ENCODE measurements at regions not wholly inside any gene's neighbourhood (a gene's known extent, or its start where the extent isn't known, plus 50 kb on each side); places are given as distances from the start of the nearest gene placed in this dataset.

GRCh38 chr3:163773136-163773535, 1305.2 kb downstream of the SI start:
- Histone ChIP-seq H4K20me1 (replicated peaks; ENCODE audit: control insufficient read depth, insufficient read depth, low read length) (no peaks in the 10 kb centered on the region), H3K9me3 (replicated peaks; ENCODE audit: control insufficient read depth, insufficient read depth, low read depth, low read length) (no peaks in the 10 kb centered on the region; the same call in 1 of the 2 replicates), H3K4me2 (ENCODE audit: insufficient read depth, low read length) (no peak overlapping the region), H3K9ac (ENCODE audit: insufficient read depth in 1 of 2, low read depth in 2 of 2, low read length in 2 of 2) (no peak overlapping the region), H3K27me3 (ENCODE audit: control insufficient read depth in 2 of 2, insufficient read depth in 2 of 2, low read length in 2 of 2) (no peaks in the 10 kb centered on the region), H3K4me3 (no peak overlapping the region), H3K9me1 (ENCODE audit: control insufficient read depth, insufficient read depth, low read length) (no peaks in the 10 kb centered on the region), H2AFZ (ENCODE audit: low read depth, low read length) (no peak overlapping the region), H3K27ac (ENCODE audit: extremely low read depth, low read depth, low read length) (no peak overlapping the region), H3K79me2 (ENCODE audit: control insufficient read depth, insufficient read depth, low read length) (no peaks in the 10 kb centered on the region), H3K36me3 (ENCODE audit: control insufficient read depth, insufficient read depth, low read length) (no peaks in the 10 kb centered on the region), H3K4me1 (replicated peaks in 1 of 2; ENCODE audit: control insufficient read depth in 2 of 2, insufficient read depth in 2 of 2, low read length in 2 of 2) (no peaks in the 10 kb centered on the region)
- intact Hi-C loops (cut with micrococcal nuclease) (no loop called here), in situ Hi-C loops (cut with MboI) (no loop called here)
- POLR2A ChIA-PET, result no interaction called here
- BruUV-seq (replicated peaks), result no TSS peak
- no peak for FAIRE-seq
- DNase-seq (ENCODE audit: extremely low read depth in 1 of 4, low spot score in 3 of 4), result no peak
- ATAC-seq, result no peak
- CTCF ChIA-PET (ENCODE audit: low intra/inter-chr PET ratio), result no interaction called here
- TF ChIP-seq RUNX1 (IDR thresholded peaks at IDR 0.05; ENCODE audit: low read depth) (no peak), ARID3B (CRISPR knock-in tag; IDR thresholded peaks at IDR 0.05; ENCODE audit: borderline replicate concordance) (no peak), FOXA3 (CRISPR knock-in tag; conservative IDR thresholded peaks at IDR 0.05 in 1 of 2, IDR thresholded peaks at IDR 0.05 in 1 of 2) (no peak), NFE2L1 (tag; IDR thresholded peaks at IDR 0.05; ENCODE audit: borderline replicate concordance, low read depth) (no peak), ZNF408 (CRISPR knock-in tag; IDR thresholded peaks at IDR 0.05; ENCODE audit: low read depth) (no peak), KLF16 (IDR thresholded peaks at IDR 0.05) (no peak), ZSCAN32 (CRISPR knock-in tag; IDR thresholded peaks at IDR 0.05) (no peak), MBD2 (IDR thresholded peaks at IDR 0.05; ENCODE audit: borderline replicate concordance, low read depth) (no peak), ZFP36 (IDR thresholded peaks at IDR 0.05; ENCODE audit: low read depth, low read length, partially characterized antibody) (no peak), ZNF445 (CRISPR knock-in tag; IDR thresholded peaks at IDR 0.05; ENCODE audit: low read depth) (no peak), CBX5 (IDR thresholded peaks at IDR 0.05; ENCODE audit: borderline replicate concordance, low read depth) (no peak), NR0B1 (IDR thresholded peaks at IDR 0.05; ENCODE audit: partially characterized antibody) (no peak), SAFB (IDR thresholded peaks at IDR 0.05; ENCODE audit: borderline replicate concordance, low read depth, low read length) (no peak), FIP1L1 (IDR thresholded peaks at IDR 0.05; ENCODE audit: low read depth, low read length, poor library complexity, severe bottlenecking) (no peak)
- TF ChIP-seq, protein P1, sequence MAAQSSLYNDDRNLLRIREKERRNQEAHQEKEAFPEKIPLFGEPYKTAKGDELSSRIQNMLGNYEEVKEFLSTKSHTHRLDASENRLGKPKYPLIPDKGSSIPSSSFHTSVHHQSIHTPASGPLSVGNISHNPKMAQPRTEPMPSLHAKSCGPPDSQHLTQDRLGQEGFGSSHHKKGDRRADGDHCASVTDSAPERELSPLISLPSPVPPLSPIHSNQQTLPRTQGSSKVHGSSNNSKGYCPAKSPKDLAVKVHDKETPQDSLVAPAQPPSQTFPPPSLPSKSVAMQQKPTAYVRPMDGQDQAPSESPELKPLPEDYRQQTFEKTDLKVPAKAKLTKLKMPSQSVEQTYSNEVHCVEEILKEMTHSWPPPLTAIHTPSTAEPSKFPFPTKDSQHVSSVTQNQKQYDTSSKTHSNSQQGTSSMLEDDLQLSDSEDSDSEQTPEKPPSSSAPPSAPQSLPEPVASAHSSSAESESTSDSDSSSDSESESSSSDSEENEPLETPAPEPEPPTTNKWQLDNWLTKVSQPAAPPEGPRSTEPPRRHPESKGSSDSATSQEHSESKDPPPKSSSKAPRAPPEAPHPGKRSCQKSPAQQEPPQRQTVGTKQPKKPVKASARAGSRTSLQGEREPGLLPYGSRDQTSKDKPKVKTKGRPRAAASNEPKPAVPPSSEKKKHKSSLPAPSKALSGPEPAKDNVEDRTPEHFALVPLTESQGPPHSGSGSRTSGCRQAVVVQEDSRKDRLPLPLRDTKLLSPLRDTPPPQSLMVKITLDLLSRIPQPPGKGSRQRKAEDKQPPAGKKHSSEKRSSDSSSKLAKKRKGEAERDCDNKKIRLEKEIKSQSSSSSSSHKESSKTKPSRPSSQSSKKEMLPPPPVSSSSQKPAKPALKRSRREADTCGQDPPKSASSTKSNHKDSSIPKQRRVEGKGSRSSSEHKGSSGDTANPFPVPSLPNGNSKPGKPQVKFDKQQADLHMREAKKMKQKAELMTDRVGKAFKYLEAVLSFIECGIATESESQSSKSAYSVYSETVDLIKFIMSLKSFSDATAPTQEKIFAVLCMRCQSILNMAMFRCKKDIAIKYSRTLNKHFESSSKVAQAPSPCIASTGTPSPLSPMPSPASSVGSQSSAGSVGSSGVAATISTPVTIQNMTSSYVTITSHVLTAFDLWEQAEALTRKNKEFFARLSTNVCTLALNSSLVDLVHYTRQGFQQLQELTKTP (IDR thresholded peaks at IDR 0.05; ENCODE audit: low read depth in 1 of 2, partially characterized antibody in 2 of 2), result no peak
